ENCODE measurements at regions not wholly inside any gene's neighbourhood (a gene's known extent, or its start where the extent isn't known, plus 50 kb on each side); places are given as distances from the start of the nearest gene placed in this dataset.

GRCh38 chr10:113278664-113279063 lies 274.2 kb upstream of the HABP2 start:
- TF ChIP-seq EP300 (conservative IDR thresholded peaks at IDR 0.05; ENCODE audit: poor library complexity, severe bottlenecking), result no peak
- TF ChIP-seq RAD21 (conservative IDR thresholded peaks at IDR 0.05), result no peak
- TF ChIP-seq EZH2 (IDR thresholded peaks at IDR 0.05; ENCODE audit: borderline replicate concordance, insufficient read depth, low read length, poor library complexity, severe bottlenecking), result no peak
- no peak for TF ChIP-seq POLR2AphosphoS5 (IDR thresholded peaks at IDR 0.05)
